Activated T-helper 1 cell treated with Interleukin-2 at 50 U/mL for 16 hours (primary cell): ENCODE measurements at regions not wholly inside any gene's neighbourhood (a gene's known extent, or its start where the extent isn't known, plus 50 kb on each side); places are given as distances from the start of the nearest gene placed in this dataset.
"Not testable (repeated sequence)": the region's sequence is repeated elsewhere in the genome, so short reads cannot be mapped to it uniquely, and the experiment has no call there.

Source experiments
- DNase-seq: peaks from one replicate; pipeline ENCODE4 v3.0.0-alpha.2; 2020; ENCODE audit warnings: low read depth

DNA sequence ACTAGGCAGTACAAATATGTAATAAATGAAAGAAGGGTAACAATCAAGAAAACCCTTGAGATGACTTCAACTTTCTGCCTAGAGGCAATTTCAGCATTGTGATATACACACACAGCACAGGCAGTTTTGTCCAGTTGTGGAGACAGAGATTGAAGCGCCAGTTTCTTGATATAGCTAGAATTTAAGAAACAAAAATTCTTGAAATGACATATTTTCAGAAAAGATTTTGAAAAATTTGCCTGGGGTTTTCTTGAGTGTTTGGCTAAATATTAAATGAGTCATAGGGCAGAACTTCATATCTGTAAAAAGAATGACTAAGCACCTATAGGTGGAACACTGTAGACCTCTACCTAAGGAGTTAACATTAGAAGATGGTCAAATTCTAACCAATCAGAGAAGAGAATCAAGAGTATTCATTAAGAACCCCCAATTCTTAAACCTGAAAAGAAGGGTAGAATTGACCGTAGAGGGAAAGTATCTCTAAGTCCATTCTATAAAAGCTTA is 1266.8 kb upstream of the TMEFF2 start:
- no peak for DNase-seq

DNA sequence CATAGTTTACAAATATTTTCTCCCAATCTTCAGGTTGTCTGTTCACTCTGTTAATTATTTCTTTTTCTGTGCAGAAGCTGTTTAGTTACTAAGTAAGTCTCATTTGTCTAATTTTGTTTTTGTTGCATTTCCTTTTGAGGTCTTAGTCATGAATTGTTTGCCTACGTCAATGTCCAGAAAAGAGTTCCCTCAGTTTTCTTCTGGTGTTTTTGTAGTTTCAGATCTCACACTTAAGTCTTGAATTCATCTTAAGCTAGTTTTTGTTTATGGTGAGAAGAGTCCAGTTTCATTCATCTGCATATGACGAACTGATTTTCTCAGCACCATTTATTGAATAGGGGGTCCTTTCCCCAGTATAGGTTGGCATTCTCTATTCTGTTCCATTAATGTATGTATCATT is 1252.2 kb upstream of the TMEFF2 start:
- DNase-seq = no peak

DNA sequence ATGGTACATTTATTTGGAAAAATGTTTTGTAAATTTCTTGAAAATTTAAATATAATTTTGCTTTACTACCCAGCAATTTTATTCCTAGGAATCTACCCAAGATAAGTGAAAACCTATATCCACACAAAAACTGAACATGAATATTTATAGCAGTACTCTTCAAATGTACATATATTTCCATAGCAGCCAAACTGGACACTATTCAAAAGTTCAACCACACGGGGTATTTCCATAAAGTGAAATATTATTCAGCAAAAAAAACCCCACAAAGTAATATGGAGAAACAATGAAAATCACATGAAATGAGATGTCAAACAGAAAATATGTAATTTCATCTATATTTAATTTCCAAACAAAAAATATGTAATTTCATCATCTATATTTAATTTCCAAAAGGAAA is 1247.6 kb upstream of the TMEFF2 start:
- DNase-seq = no peak

DNA sequence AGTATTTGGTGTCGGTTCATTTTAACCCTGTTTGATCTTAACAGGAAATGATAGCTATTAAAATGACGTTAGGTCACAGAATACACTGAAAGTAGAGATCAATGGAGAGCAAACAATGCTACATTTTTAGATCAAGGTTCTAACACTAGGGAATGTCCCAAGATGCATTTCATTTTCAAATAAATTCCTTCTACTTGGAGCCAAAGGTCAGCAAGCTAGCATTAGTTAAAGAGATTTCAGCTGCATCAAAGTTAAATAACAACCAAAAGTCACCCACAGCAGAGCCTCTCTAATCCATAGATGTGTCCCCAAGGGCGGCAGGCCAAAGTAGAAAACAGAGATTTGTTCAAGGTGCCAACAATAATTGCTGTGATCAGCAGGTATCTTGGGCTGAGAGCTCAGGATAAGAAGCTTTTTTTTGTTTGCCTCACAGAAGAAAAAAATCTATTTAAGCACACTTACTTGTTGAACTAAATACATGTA is 1233.6 kb upstream of the TMEFF2 start:
- no peak for DNase-seq

DNA sequence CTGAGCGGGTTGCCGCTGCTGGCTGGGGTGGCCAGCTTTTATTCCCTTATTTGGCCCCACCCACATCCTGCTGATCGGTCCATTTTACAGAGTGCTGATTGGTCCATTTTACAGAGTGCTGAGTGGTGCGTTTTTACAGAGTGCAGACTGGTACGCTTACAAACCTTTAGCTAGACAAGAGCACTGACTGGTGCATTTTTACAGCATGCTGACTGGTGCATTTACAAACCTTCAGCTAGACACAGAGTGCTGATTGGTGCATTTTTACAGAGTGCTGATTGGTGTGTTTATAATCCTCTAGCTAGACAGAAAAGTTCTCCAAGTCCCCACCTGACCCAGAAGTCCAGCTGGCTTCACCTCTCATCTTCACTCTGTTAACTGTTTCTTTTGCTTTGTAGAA is 1217.6 kb upstream of the TMEFF2 start:
- not testable (repeated sequence) for DNase-seq

DNA sequence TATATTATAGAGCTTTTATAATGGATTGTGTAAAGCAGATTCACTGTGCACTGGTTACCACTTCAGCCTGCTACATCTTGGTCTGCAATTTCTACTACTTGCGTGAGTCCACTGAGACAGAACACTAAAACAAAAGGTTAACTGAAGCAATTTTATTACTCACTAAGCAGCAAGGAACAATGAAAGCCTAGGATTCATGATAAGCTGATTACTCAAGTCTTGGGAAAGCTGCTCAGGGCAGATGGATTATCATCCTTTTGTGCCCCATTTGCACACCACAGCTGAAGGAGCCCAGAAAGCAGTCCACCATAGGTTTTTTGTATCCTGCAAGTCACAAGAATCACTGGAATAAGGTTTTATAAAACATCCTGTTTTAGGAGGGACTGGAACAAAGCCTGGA is 1215.2 kb upstream of the TMEFF2 start:
- DNase-seq = no peak

DNA sequence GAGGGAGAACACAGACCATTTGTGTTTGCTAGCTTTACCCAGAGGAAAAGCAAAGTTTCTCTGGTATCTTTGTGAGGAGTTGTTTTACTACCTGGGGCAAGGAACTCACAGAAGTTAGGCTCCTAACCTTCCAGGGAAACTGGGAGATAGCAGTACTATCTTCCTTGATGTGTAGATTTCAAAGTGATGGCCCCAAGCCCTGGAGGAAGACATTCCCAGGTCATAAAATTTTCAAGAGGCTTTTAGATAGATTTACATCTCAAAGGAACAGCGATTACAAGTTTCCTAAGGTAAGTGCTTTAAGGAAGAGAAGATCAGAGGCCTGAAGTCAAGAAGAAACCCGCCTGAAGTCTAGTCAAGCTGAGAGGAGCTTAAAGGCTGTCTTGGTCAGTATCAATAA is 1187.8 kb upstream of the TMEFF2 start:
- DNase-seq = no peak

DNA sequence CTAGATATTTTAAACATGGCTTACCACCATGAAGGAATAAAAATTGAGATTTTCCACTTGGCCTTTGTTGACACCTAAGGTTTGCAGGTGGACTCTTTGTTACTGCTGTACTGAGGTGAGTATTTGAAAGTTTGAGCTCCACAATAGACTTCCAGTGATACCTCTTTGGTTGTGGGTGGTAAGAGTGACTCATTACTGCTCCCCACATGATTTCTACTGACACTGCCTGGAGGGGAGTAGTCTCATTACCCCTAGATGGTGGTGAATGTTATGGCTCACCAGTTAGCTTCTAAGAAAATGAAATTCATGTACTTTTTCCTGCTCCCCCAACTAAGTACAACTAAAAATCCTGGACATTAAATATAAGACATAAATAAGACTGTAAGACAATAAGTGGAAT is 1183.1 kb upstream of the TMEFF2 start:
- no peak for DNase-seq

DNA sequence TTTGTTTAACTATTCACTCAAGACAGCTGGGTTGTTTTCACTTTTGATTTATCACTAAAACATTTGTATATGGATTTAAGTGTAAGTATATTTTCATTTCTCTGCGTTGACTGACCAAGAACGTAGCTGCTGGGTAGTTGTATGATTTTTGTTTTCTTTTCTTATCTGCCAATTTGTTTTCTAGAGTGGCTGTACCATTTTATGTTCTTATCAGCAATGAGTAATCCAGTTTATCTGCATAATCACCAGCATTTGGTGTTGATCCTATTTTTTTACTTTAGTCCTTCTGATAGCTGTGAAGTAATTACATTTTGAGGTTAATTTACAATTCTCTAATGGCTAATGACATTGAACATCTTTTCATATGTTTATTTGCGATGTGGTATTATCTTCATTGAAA is 1178.4 kb upstream of the TMEFF2 start:
- no peak for DNase-seq

DNA sequence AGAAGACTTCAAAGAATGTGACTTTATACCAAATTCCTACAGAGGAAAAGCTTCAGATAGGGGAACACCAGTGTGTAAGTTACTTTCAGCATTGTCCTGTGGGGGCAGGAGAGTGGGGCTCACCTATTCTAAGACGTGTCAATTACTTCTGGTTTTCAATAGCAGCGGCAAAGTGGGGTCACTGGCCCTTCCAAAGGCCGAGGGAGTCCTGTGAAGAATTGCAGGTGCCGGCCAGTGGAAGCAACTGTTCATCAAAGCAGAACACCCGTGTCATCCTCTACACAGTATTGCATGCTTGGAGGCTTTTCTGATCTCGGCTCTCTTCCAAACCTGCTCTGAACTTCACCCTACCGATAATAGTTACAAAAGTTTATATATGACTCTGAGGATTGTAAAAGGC is 1176.5 kb upstream of the TMEFF2 start:
- DNase-seq = no peak

DNA sequence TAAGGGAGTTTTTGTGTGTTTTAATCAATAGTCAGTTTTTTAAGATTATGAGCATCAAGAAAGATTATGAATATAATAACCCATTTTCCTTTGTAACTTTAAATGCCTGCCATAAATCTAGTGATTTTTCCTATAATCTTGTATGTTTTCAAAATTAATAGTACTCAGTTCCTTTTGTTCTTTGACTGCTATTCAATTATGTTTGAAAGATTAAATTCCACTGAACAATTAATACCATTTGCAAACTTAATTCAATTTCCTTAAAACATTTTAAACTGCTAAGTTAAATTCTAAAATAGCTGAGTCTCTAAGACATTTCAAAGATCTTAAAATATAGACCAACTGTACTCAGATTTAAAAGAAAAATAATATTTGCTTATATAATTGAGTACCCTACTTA is 1173.9 kb upstream of the TMEFF2 start:
- DNase-seq = no peak

DNA sequence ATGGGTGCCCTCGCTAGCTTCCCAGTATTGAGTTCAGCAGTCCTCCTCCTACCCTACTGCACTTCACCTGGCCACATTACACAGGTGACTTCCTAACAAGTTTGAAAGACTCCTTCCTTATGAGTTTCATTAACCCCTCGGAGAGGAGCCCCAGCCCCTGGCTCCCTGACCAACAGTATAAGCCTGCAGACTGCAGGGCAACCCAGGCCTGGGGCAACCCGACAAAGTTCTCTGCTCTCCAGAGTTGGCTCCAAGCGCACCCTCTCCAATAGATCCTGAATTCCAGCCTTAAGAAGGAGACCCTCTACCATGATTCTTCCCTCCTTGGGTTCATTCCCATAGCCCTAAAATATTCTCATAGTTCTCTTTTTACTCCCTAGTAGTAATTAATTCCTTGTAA is 1162.8 kb upstream of the TMEFF2 start:
- DNase-seq = no peak

DNA sequence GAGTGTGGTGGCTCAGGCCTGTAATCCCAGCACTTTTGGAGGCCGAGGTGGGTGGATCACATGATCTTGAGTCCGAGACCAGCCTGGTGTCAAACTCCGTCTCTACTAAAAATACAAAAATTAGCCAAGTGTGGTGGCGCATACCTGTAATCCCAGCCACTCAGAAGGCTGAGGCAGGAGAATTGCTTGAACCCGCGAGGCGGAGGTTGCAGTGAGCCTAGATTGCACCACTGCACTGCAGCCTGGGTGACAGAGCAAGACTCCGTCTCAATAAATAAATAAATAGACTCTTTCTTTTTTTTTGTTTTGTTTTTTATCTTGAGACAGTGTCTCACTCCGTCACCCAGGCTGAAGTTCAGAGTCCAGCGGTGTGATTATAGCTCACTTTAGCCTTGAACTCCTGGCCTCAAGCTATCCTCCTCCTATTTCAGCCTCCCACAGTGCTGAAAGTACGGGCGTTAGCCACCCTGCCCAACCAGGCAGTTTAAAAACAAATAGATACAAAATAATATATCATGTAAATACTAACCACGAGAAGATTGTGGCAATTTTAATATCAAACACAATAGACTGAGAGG is 1158.0 kb upstream of the TMEFF2 start:
- not testable (repeated sequence) for DNase-seq

DNA sequence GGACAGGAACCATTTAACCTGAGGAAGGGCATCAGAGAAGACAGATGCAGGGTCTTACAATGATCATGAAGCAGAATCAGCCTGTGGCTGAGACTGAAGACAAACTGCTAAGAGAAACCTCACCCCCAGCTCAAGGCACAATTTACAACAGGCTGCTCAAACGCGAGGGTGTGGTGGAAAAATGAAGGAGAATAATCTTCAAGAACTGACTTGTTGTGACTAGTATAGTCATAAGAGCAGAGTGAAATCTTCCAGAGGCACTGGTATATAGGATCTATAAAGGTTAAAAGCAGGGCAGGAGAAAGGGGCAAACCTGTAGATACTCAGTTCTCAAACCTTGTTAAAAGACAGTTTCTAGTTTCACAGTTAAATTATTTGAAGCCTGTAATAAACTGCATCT is 1155.8 kb upstream of the TMEFF2 start:
- DNase-seq = no peak

DNA sequence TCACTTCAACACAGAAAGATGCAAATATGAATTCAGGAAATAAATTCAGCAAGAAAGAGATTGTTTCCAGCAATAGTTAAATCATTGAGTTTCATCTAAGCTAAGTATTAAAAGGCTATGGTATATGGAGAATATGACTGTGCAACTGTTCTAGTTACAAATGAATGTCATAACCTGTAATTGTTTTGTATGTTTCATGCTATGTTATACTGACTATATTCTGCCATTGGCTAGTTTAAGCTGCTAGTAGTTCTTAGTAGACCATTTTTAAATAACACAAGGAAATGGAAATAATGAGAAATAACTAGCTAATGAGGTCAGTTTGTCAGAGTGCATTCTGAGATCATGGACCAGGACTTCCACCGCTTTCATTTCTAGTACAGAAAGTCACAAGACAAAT is 1154.9 kb upstream of the TMEFF2 start:
- no peak for DNase-seq

DNA sequence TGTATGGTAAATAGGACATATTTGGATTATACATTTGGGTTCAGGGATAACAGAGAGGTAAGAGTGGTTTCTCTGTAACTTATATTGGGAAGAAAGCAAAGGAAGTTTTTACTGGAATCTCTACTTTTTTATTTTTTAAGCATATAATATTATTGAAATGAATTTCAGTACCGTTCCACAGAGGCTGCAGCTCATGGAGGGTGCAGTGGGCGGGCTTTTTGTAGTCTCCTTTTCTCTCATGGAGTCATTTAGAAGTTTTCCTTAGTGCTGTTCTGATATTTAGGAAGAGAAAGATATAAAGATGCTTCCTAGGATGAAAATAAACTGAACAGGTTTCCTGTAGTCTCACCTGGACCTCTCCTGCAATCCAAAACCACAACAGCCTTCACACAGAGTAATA is 1153.3 kb upstream of the TMEFF2 start:
- no peak for DNase-seq

DNA sequence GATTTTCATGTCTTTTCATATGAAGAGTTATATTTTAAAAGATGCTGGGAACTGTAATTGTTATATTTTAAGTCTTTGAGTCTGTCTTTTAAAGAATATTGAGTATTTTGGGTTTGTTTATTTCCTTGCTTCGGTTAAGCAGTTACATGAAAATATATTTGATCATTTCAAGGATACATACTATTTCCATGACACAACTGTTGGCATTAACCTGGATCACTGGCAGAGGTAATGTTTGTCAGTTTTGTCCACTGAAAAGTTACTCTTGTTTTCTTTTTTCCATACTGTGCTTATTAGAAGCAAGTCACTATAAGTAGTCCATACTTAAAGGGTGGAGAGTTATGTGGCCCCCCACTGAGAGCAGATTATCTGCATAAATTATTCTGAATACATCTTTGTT is 1142.0 kb upstream of the TMEFF2 start:
- DNase-seq = no peak

DNA sequence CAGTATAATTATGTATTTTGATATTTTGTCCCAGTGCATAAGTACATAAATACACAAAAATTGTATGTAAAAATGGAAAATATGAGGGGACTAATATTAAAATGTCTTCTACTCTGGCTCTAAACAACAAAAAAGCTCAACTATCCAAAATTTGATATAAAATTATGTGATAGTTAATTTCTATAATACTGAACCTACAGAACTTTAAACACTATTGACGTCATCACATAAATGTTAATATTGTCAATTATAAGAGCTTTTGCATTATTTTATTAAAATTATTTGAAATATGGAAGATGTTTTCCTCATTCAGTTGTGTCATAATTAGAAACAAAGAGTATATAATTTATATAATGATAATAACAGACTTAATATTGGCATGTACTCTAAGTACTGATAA is 1139.7 kb upstream of the TMEFF2 start:
- DNase-seq = no peak

DNA sequence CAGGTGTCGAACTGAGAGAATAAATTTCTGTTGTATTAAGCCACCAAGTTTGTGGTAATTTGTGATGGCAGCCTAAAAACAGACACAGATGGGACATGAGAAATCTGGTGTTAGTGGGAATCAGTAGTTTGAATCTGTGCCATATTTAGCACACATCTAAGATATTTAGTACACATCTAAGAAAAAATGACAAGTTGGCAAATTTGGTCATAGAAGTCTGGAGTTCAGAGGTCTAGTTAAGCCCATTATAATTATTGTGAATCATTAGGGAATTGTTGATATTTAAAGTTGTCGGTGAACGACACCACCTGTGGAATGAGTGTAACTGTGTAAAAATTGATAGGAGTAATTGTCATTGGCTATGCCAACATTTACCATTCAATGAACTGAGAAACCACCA is 1138.8 kb upstream of the TMEFF2 start:
- no peak for DNase-seq

DNA sequence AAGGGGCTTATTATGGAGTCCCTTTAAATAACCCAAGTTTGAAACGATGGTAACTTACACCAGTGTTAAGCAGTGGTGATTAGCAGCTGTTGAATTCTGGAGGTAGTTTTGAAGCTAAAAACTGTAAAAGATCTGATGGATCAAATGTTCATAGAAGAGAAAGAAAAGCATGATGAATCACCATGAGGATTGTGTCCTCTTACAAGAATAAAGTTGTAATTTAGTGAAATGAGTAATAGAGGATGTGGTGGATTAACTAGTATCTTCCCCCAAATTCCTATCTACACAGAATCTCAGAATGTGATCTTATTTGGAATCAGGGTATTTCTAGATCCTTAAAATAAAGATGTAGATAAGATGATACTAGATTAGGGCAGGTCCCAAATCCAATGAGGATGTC is 1138.2 kb upstream of the TMEFF2 start:
- no peak for DNase-seq

DNA sequence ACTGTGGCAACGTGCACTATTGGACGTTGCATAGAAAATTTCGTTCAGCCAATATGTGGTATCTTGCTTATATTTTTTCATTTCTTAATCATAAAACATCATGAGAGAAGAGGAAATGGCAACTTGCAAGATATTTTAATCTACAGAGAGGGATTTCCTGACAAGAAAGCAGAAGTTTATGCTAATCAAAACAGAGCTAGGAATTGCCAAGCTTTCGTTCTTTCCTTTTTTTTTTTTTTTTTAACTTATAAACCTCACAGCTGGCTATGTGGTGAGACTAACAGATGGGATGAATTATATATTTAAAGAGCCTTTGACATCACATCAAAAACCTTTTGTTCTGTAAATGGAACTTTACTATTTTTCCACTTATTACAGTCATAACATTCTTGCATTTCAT is 1136.9 kb upstream of the TMEFF2 start:
- no peak for DNase-seq

DNA sequence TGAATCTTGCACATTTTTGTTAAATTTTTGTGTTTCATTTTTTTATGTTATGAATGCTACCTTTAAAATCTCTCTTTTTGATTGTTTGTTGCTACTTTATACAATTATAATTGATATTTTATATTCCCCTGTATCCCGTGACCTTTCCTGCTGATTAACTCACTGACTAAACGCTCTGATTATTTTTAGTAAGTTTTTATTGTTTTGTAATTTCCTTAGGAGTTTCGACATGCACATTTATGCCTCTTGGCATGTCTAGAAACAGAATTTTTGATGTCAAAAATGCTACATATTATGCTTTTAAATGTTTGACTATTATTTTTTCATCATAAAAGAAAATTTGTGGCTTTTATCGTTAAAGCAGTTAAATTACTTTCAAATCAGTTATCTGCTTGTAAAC is 1131.6 kb upstream of the TMEFF2 start:
- DNase-seq = no peak

DNA sequence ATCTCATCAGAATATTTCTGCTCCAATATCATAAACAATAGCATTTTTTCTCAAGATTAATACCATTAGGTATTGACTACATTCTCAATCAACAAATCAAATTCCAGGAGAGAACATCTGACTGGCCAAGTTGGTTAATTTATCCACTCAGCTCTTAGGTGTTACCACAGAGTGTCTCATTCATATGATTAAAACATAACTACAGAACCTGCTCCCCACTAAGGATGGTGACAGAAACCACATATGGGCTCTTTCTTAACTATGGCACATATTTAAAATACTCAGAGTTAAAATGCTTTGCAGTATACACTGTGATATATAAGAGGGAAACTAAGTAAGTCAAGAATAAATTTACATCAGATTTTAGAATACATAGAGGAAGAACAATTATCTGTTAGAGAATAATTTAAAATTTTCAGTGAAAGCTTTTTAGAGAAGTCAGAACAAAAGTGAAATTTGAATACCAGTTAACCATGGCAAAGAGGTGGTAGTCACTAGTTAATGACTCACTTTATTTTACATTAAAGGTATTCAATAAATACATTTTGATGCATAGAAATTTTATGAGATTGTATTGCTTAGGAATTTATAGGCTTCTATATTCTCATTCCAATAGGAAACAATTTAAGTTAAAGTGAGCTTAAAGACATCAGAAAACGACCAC is 1120.8 kb upstream of the TMEFF2 start:
- no peak for DNase-seq

DNA sequence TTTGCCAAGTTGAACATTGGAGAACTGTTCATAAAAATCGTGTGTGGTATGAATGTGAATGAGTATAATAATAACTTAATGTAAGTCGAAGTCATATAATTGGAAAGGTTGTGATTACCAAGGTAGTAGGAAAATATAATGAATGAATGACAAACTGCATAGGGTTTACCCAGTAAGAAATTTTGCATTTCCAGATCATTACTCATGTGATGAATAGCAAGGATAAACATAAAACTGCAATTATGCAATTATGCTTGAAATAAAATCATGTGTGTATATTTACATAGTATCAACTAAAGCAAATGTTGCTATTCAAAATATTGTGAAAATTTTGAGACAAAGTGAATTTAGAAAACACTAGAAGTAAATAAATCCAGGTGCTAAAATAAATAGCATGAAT is 1108.7 kb upstream of the TMEFF2 start:
- DNase-seq = no peak
